ENCODE measurements at regions not wholly inside any gene's neighbourhood (a gene's known extent, or its start where the extent isn't known, plus 50 kb on each side); places are given as distances from the start of the nearest gene placed in this dataset.
"Not testable (repeated sequence)": the region's sequence is repeated elsewhere in the genome, so short reads cannot be mapped to it uniquely, and the experiment has no call there.

DNA sequence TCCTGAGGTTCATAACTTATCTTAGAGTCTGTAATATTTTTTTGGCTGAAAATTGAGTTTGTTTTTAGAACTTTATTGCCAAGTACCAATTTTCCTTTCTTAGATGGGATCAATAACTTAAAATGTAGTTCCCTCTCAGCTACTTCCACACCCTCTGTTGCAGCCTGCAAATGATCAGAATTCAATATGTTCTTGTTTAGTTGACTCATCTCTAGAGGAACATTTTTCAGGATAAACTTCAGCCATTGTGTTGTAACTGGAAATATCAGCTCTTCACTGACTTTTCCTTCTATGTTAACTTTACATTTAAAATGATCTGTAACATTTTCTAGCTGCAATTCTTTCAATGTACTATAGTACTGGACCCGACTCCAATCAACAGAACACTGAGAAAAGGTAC is 115.7 kb downstream of the ESM1 start:
- Histone ChIP-seq H3K36me3 (ENCODE audit: insufficient read depth, low read length) (no peaks in the 10 kb centered on the region), H3K79me2 (ENCODE audit: control insufficient read depth, insufficient read depth, low read length, unreplicated experiment) (no peaks in the 10 kb centered on the region), H3K4me3 (ENCODE audit: low read depth, low read length) (no peak overlapping the region), H2AFZ (ENCODE audit: low read length, unreplicated experiment) (no peak overlapping the region), H3K4me1 (ENCODE audit: control insufficient read depth, insufficient read depth, low read length, unreplicated experiment) (no peaks in the 10 kb centered on the region), H3K27ac (ENCODE audit: low read depth, low read length) (no peak overlapping the region), H3K27me3 (ENCODE audit: insufficient read depth, low read length) (no peaks in the 10 kb centered on the region)

DNA sequence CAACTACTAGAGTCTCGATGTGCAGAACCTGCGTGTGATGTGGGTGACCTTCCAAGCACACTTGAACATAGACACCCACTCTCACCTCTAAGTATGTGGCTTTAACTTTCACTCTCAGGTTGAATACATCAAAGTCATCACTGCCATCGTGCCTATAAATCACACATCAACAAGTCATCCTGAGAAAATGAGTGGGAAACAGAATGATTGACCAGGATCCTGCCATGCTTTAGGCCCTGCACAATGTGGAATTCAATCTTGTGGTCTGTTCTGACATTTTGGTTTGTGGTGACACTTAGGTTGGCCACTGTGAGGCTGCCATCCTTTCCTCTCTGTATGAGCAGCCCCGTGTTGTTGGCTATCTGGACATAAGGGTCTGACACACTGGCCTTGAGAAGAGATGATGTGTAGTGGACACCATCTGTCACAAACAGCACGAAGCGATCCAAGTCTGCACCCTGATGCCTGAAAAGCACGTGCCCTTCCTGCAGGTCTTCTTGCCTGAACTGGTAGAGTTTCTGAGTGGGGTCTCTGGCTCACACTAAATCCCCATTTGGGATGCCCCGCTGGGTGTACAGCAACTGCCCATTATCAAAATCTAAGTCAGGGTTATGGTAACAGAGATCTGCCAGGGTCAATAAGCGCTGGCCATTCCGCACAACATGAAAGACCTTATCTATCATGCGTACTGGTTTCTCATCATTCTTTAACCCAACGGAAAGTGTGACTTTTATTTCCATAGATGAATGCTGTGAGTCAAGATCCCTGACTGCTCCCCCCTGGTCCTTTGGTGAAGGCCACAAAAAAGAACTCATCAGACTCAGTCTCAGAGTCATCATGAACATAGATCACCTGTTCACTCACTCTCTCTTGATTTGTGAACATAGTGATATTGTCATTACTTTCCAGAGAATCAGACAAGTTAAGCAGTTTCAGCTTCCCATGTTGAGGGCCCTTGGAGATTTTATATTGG is 116.6 kb downstream of the ESM1 start:
- Histone ChIP-seq H3K27me3 (ENCODE audit: insufficient read depth, low read length) (no peaks in the 10 kb centered on the region), H3K27ac (ENCODE audit: low read depth, low read length) (no peak overlapping the region), H3K4me1 (ENCODE audit: control insufficient read depth, insufficient read depth, low read length, unreplicated experiment) (no peaks in the 10 kb centered on the region), H3K36me3 (ENCODE audit: insufficient read depth, low read length) (no peaks in the 10 kb centered on the region), H2AFZ (ENCODE audit: low read length, unreplicated experiment) (no peak overlapping the region), H3K4me3 (ENCODE audit: low read depth, low read length) (no peak overlapping the region), H3K79me2 (ENCODE audit: control insufficient read depth, insufficient read depth, low read length, unreplicated experiment) (no peaks in the 10 kb centered on the region)

DNA sequence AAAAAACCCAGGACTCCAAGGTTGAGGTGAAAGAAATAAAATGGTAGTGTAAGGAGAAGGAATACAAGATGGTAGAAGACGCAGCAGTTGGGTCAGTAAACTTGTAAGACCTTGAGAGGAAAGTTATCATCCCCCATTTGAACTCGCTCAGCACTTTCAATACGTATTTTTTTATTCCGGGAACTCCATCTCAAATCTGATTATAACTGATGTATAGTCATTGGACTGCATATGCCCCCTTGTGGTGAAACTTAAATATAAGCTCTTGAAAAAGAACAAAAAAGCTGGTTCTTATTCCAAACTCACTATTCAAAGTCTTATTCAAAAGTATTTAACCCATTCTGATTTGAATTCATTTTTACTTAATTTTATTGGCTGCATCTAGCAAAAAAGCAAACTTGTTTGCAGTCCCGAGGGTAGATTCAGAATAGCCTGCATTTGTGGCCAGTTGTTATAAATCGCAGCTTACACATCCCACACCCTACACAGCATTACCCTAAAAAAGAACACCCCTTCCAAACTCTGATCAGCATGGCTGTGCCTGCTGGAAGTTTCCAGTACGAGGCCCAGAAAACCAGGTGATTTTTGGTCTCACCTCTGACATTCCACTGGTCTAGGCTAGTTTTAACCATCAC is 118.0 kb downstream of the ESM1 start:
- Histone ChIP-seq H3K4me3 (ENCODE audit: low read depth, low read length) (peak overlapping the region; percentile 48), H3K79me2 (ENCODE audit: control insufficient read depth, insufficient read depth, low read length, unreplicated experiment) (no peaks in the 10 kb centered on the region), H3K27me3 (ENCODE audit: insufficient read depth, low read length) (no peaks in the 10 kb centered on the region), H2AFZ (ENCODE audit: low read length, unreplicated experiment) (peak overlapping the region; percentile 80), H3K36me3 (ENCODE audit: insufficient read depth, low read length) (no peaks in the 10 kb centered on the region), H3K4me1 (ENCODE audit: control insufficient read depth, insufficient read depth, low read length, unreplicated experiment) (no peaks in the 10 kb centered on the region), H3K27ac (ENCODE audit: low read depth, low read length) (no peak overlapping the region)

DNA sequence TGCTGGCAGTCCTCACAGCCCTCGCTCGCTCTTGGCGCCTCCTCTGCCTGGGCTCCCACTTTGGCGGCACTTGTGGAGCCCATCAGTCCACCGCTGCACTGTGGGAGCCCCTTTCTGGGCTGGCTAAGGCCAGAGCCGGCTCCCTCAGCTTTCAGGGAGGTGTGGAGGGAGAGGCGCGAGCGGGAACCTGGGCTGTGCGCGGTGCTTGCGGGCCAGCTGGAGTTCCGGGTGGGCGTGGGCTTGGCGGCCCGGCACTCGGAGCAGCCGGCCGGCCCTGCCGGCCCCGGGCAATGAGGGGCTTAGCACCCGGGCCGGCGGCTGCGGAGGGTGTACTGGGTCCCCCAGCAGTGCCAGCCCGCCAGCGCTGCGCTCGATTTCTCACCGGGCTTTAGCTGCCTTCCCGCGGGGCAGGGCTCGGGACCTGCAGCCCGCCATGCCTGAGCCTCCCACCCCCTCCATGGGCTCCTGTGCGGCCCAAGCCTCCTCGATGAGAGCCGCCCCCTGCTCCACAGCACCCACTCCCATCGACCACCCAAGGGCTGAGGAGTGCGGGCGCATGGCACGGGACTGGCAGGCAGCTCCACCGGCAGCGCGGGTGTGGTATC is 120.4 kb downstream of the ESM1 start:
- H3K4me1 ChIP-seq (ENCODE audit: control insufficient read depth, insufficient read depth, low read length, unreplicated experiment) = peaks cover 16% of the 10 kb centered on the region
- H3K36me3 ChIP-seq (ENCODE audit: insufficient read depth, low read length); H3K4me3 ChIP-seq (ENCODE audit: low read depth, low read length); H2AFZ ChIP-seq (ENCODE audit: low read length, unreplicated experiment); H3K79me2 ChIP-seq (ENCODE audit: control insufficient read depth, insufficient read depth, low read length, unreplicated experiment); H3K27ac ChIP-seq (ENCODE audit: low read depth, low read length); H3K27me3 ChIP-seq (ENCODE audit: insufficient read depth, low read length): not testable (repeated sequence)

DNA sequence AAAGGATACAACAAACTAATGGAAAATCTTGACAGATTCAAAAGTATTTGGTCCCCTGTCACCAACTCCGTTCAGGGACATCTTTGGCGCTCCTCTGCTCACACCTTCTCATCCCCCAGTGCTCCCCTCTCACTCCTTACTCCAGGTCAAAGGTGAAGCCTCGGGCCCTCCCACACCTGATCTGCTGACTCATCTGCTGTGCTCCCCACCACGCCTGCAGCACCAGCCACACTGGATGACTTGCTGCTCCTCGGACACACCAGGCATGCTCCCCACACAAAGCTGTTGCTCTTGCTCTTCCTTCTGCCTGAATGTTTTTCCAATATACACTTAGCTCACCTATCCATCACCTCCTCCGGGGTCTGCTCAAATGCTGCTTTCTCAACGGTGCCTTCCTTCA is 123.4 kb downstream of the ESM1 start:
- Histone ChIP-seq H3K4me1 (ENCODE audit: control insufficient read depth, insufficient read depth, low read length, unreplicated experiment) (peaks cover 16% of the 10 kb centered on the region), H3K79me2 (ENCODE audit: control insufficient read depth, insufficient read depth, low read length, unreplicated experiment) (no peaks in the 10 kb centered on the region), H3K36me3 (ENCODE audit: insufficient read depth, low read length) (no peaks in the 10 kb centered on the region), H3K27me3 (ENCODE audit: insufficient read depth, low read length) (no peaks in the 10 kb centered on the region), H2AFZ (ENCODE audit: low read length, unreplicated experiment) (no peak overlapping the region), H3K27ac (ENCODE audit: low read depth, low read length) (peak overlapping the region; percentile 50; the same call in 1 of the 2 replicates), H3K4me3 (ENCODE audit: low read depth, low read length) (no peak overlapping the region)

DNA sequence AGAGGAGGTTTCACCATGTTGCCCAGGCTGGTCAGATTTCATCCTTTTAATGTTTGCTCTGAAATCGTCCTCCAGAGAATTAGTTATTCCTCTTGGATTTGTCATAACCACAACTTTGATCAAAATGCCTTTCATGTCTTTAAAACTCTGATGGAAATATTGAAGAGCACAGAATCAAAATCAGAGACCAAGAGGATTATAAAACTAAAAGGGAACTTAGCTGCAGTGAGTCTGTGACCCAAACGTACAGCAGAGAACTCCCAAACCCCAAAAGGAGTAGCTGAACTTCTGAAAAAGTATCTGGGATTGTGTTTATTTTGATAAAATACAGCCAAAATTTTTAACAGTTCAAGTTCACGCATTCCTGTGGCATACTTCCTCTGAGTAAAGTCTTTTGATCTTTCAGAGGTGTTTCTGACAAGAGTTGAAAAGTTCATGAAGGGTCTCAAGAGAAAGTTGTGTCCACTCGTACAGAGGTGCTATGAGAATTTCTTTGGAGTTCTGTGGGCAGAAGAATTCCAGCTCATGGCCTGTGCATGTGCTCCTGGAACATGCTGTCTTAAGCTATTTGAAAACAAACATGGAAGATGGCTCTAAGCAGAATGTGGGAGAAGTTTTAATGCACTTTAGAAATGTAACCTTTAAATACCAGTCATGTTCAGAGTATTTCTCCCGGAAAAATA is 124.0 kb downstream of the ESM1 start:
- no peak overlapping the region for H2AFZ ChIP-seq (ENCODE audit: low read length, unreplicated experiment)
- no peaks in the 10 kb centered on the region for H3K79me2 ChIP-seq (ENCODE audit: control insufficient read depth, insufficient read depth, low read length, unreplicated experiment)
- peak overlapping the region; percentile 50 for H3K27ac ChIP-seq (ENCODE audit: low read depth, low read length)
- no peak overlapping the region for H3K4me3 ChIP-seq (ENCODE audit: low read depth, low read length)
- no peaks in the 10 kb centered on the region for H3K36me3 ChIP-seq (ENCODE audit: insufficient read depth, low read length)
- H3K27me3 ChIP-seq (ENCODE audit: insufficient read depth, low read length) = no peaks in the 10 kb centered on the region
- peaks cover 16% of the 10 kb centered on the region for H3K4me1 ChIP-seq (ENCODE audit: control insufficient read depth, insufficient read depth, low read length, unreplicated experiment)

DNA sequence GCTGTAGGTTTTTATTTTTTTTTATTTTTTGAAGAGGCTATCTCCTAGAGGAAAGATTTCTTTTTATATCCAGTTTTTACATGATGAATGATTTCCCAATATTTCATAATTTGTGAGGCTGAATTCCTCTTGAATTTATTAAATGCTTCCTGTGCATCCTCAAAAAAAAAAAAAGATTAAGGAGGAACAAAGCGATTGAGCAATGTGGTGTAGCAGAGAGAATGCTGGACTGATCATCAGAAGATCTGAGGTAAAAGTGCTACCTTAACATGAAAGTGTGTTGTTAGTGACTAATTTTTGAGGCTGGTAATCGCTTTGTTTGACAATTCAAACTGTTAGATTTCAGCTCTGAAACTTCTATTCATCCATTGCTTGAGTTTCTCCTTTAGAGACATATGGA is 125.1 kb downstream of the ESM1 start:
- no peaks in the 10 kb centered on the region for H3K36me3 ChIP-seq (ENCODE audit: insufficient read depth, low read length)
- no peaks in the 10 kb centered on the region for H3K27me3 ChIP-seq (ENCODE audit: insufficient read depth, low read length)
- peaks cover 16% of the 10 kb centered on the region for H3K4me1 ChIP-seq (ENCODE audit: control insufficient read depth, insufficient read depth, low read length, unreplicated experiment)
- H3K4me3 ChIP-seq (ENCODE audit: low read depth, low read length) = no peak overlapping the region
- no peaks in the 10 kb centered on the region for H3K79me2 ChIP-seq (ENCODE audit: control insufficient read depth, insufficient read depth, low read length, unreplicated experiment)
- no peak overlapping the region for H3K27ac ChIP-seq (ENCODE audit: low read depth, low read length)
- H2AFZ ChIP-seq (ENCODE audit: low read length, unreplicated experiment) = no peak overlapping the region

DNA sequence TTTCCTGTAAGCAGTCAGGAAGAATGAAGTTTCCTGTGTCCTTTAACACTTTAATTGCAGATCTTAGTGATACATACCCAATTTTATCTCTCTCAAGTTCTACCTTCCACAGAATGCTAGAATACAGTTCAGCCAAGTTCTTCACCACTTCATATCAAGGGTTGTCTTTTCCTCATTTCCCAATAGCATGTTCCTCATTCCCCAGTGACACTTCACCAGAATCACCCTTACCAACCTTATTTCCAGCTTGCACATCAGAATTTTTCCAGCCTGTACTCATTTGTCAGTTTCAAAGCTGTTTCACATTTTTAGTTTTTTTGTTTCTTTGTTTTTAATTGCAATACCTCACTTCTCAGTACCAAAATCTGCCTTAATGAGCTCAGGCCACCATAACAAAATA is 126.1 kb downstream of the ESM1 start:
- no peak overlapping the region for H3K4me3 ChIP-seq (ENCODE audit: low read depth, low read length)
- no peaks in the 10 kb centered on the region for H3K79me2 ChIP-seq (ENCODE audit: control insufficient read depth, insufficient read depth, low read length, unreplicated experiment)
- H2AFZ ChIP-seq (ENCODE audit: low read length, unreplicated experiment) = no peak overlapping the region
- H3K4me1 ChIP-seq (ENCODE audit: control insufficient read depth, insufficient read depth, low read length, unreplicated experiment) = peaks cover 16% of the 10 kb centered on the region
- H3K27me3 ChIP-seq (ENCODE audit: insufficient read depth, low read length) = no peaks in the 10 kb centered on the region
- no peak overlapping the region for H3K27ac ChIP-seq (ENCODE audit: low read depth, low read length)
- H3K36me3 ChIP-seq (ENCODE audit: insufficient read depth, low read length) = no peaks in the 10 kb centered on the region

DNA sequence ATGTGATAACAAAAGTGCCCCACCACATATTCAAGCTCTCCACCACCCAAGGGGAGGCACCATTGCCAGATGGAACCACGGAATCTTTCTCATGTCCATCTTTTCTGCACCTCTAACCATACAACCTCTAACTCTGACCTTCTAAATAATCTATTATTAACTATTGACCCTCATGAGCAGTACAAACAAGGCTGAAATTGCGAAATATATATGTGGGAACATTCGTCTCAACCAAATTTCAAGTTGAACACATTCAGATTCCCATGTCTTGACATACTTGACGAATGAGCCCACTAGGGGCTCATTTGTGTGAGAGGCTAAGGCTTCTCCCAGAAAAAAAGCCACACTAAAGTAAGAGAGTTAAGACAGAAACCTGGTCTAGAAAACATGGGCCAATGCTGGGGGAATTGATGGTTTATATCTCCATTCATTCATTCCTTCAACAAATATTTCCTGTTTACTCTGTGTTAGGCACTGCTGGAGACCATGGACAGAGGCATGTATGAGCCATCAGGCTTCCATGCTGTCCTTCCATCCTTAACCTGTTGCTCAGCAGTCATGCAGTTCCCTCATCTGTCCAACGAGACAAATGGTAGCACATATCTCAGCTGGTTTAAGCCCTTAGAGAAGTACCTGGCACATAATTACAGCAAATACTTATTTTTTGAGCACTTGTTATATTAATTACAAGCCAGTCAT is 130.4 kb downstream of the ESM1 start:
- no peaks in the 10 kb centered on the region for H3K36me3 ChIP-seq (ENCODE audit: insufficient read depth, low read length)
- H3K79me2 ChIP-seq (ENCODE audit: control insufficient read depth, insufficient read depth, low read length, unreplicated experiment) = no peaks in the 10 kb centered on the region
- H3K4me3 ChIP-seq (ENCODE audit: low read depth, low read length) = no peak overlapping the region
- no peaks in the 10 kb centered on the region for H3K4me1 ChIP-seq (ENCODE audit: control insufficient read depth, insufficient read depth, low read length, unreplicated experiment)
- H2AFZ ChIP-seq (ENCODE audit: low read length, unreplicated experiment) = no peak overlapping the region
- H3K27me3 ChIP-seq (ENCODE audit: insufficient read depth, low read length) = no peaks in the 10 kb centered on the region
- no peak overlapping the region for H3K27ac ChIP-seq (ENCODE audit: low read depth, low read length)

DNA sequence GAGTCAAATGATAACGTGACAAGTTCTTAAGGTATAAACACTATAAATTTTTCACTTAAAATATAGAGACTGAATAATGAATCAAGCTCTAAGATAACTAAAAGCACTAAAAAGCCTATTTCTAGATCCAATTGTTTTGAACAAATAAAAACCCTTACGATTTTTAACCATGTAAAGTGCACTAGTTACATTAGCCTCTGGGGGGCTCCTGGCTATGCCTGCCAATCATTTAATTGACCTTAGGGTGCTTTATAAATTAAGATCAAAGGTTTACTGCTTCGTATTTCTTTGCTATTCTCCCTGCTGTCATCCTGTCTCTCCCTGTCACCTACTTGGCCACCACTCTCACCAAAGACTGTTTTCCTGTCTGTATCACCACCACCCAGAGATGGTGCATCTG is 133.4 kb downstream of the ESM1 start:
- H3K27me3 ChIP-seq (ENCODE audit: insufficient read depth, low read length) = no peaks in the 10 kb centered on the region
- H3K4me3 ChIP-seq (ENCODE audit: low read depth, low read length) = no peak overlapping the region
- no peaks in the 10 kb centered on the region for H3K4me1 ChIP-seq (ENCODE audit: control insufficient read depth, insufficient read depth, low read length, unreplicated experiment)
- no peaks in the 10 kb centered on the region for H3K36me3 ChIP-seq (ENCODE audit: insufficient read depth, low read length)
- H2AFZ ChIP-seq (ENCODE audit: low read length, unreplicated experiment) = no peak overlapping the region
- H3K79me2 ChIP-seq (ENCODE audit: control insufficient read depth, insufficient read depth, low read length, unreplicated experiment) = no peaks in the 10 kb centered on the region
- H3K27ac ChIP-seq (ENCODE audit: low read depth, low read length) = no peak overlapping the region
